GM21717 (cell line): ENCODE measurements at regions not wholly inside any gene's neighbourhood (a gene's known extent, or its start where the extent isn't known, plus 50 kb on each side); places are given as distances from the start of the nearest gene placed in this dataset.

ENCODE experiments used
- ATAC-seq: cut with Tn5 transposase; IDR thresholded peaks from one replicate; pipeline ENCODE4 v1.9.1; 2021; ENCODE audit warnings: mild to moderate bottlenecking, moderate library complexity; ENCODE audit not compliant: unreplicated experiment

DNA sequence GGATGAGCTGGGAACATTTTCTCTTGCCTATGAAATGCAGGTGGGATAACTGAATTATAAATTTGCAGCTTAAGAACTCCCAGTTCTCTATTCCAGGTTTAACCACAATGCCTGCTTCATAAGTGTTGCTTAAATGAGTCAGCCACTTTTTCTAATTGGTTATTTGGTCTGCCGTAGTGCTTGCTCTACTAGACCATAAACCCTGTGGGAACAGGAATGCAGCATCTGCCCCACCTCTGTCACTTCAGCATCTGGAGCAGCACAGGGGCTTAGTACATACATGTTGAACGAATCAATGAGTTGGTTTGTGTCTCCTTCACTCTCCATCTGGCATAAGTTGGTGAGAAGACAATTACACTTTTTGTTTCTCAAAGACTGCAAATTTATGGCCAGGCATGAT is 95.2 kb upstream of the PTER start:
- no peak for ATAC-seq

GRCh38 chr10:16348891-16349290 is 87.9 kb upstream of the PTER start:
- ATAC-seq = no peak

- no peak for ATAC-seq
Measured at GRCh38 chr10:16352146-16352545, 84.7 kb upstream of the PTER start.

GRCh38 chr10:16360001-16360400 is 76.8 kb upstream of the PTER start:
- no peak for ATAC-seq

GRCh38 chr10:16360425-16360824 is 76.4 kb upstream of the PTER start:
- no peak for ATAC-seq

GRCh38 chr10:16361086-16361485 is 75.7 kb upstream of the PTER start:
- no peak for ATAC-seq

DNA sequence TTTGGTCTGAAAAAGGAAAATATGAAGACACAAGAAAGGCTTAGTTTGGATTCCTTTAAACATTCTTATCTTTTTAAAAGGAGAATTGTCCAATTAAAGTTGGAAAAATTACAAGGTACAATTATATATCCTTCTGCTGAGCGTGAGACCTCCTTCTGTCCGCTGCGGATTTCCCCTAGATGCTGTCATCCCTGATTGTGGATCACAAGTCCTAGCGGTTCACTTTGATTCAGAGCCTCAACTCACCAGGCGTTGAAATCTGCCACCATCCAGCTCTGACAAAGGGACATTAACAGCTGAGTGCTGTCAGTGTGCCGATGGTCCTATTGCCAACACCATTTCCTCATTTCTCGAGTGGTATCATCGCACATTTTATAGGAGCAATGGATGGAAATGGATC is 73.1 kb upstream of the PTER start:
- no peak for ATAC-seq

- no peak for ATAC-seq
Measured at GRCh38 chr10:16367621-16368292, 69.1 kb upstream of the PTER start.

- no peak for ATAC-seq
Measured at GRCh38 chr10:16381083-16381482, 55.7 kb upstream of the PTER start.

DNA sequence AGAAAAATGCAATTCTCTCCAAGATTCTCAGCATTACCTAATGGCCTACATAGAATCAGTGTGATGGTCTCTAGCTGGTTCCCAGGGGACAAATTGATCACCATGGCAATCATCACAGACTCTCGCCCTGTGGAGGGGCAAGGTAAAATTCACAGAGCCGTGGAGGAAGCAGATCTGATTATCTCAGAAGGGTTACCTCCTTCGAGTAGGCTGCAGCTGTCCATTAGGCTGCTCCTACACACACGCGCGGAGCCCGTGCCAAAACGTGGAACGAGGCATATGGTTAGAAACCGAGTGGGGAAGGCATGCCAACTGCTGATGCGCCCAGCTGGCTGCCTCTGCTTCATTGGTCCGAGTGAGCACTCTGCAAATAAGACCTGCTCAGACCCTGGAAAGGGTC is 52.8 kb upstream of the PTER start:
- ATAC-seq = no peak

DNA sequence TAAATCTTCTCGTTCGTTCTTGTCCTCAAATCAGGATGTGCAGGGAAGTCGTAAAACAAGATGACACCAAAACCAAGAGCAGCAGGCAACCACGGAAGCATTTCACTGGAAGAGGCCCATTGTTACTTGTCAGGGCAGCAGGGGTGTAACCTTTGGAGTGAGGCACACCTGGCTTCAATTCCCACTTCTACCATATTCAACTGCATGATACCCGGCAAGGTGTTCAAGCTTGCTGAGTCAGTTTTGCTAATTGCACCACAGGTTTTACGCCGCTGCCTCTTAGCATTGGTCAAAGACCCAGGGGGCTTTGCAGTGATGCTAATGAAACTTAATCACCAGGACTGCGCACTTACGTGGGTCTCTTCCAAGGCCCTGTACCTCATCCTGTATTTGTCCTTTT is 50.0 kb upstream of the PTER start:
- no peak for ATAC-seq
